BE2C (cell line): ENCODE measurements at regions not wholly inside any gene's neighbourhood (a gene's known extent, or its start where the extent isn't known, plus 50 kb on each side); places are given as distances from the start of the nearest gene placed in this dataset.

Source experiments
- DNase-seq: peaks from one replicate; pipeline ENCODE4 v3.0.0-alpha.2; 2020
- H3K27me3 ChIP-seq: fragments of 250-450 bp; sonication (Bioruptor Pico); 2 replicates; pipeline ENCODE4 v1.5.1; 2020; ENCODE audit warnings: mild to moderate bottlenecking
- H3K36me3 ChIP-seq: fragments of 250-450 bp; sonication (Bioruptor Pico); 2 replicates; pipeline ENCODE4 v1.5.1; 2020; ENCODE audit warnings: mild to moderate bottlenecking
- H3K4me1 ChIP-seq: fragments of 250-450 bp; sonication (Bioruptor Pico); 2 replicates; pipeline ENCODE4 v1.5.1; 2020
- H3K4me3 ChIP-seq: 2 replicates; pipeline ENCODE4 v1.5.1; 2011; ENCODE audit warnings: low read depth, low read length
- H3K9me3 ChIP-seq: fragments of 250-450 bp; sonication (Bioruptor Pico); 2 replicates; pipeline ENCODE4 v1.5.1; 2020
- TF ChIP-seq, protein P1 (sequence below): IDR thresholded peaks from 2 replicates; pipeline ENCODE4 v1.5.1; 2012; ENCODE audit warnings: mild to moderate bottlenecking, low read depth, low read length

DNA sequence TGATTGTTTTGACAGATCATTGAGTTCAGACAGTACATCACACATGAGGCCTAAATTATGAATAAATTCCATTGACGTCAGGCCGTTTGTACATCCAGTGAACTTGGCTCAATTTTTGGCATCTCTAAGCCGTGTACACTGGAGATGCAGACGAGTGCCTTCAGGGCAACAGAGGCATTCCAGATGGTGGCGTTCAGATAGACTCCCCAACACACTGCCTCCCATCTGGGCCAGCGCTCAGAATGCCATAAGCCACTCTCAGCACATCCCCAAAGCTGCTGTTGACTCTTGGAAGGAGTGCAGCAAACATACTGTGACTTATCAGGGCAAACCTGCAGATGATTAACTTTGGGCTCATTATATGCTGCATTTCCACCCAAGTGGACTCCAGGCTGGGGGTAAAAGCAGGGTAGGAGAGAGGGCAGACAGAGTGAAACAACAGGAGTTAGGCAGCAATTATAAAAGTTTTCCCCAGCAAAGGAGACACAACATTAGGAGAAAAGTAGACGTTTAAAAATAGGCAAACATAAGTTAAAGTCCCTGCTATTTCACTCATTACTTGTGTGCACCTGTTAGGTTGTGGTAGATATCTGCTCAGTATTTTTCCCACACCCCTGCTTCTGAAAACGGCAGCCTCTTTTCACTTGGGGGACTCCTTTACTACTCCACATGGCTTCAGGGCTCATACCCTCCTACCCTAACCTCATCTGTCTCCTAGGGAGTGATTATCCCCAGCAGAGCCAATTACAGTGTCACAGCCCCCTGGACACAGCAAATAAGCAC is 60.2 kb upstream of the PDE3B start:
- Histone ChIP-seq H3K36me3 (no peaks in the 10 kb centered on the region), H3K4me1 (no peaks in the 10 kb centered on the region), H3K4me3 (no peak overlapping the region), H3K27me3 (no peaks in the 10 kb centered on the region), H3K9me3 (no peaks in the 10 kb centered on the region)
- TF ChIP-seq, protein P1, sequence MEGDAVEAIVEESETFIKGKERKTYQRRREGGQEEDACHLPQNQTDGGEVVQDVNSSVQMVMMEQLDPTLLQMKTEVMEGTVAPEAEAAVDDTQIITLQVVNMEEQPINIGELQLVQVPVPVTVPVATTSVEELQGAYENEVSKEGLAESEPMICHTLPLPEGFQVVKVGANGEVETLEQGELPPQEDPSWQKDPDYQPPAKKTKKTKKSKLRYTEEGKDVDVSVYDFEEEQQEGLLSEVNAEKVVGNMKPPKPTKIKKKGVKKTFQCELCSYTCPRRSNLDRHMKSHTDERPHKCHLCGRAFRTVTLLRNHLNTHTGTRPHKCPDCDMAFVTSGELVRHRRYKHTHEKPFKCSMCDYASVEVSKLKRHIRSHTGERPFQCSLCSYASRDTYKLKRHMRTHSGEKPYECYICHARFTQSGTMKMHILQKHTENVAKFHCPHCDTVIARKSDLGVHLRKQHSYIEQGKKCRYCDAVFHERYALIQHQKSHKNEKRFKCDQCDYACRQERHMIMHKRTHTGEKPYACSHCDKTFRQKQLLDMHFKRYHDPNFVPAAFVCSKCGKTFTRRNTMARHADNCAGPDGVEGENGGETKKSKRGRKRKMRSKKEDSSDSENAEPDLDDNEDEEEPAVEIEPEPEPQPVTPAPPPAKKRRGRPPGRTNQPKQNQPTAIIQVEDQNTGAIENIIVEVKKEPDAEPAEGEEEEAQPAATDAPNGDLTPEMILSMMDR, result no peak
- no peak for DNase-seq

DNA sequence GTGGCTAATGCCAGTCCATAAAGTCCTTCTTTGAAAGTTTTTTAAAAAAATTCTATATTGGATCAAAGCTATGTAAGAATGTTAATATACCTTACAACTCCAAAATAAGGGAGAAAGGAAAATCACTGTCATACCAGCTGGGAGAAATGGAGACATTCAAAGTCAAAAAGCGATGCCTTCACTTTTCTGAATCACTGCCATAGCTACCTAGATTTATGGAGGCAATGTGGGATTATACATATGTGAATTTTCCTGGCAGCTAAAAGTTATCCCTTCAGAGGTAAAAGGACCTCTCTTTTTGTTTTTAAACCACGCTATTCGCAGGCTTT is 59.6 kb upstream of the PDE3B start:
- Histone ChIP-seq H3K9me3 (no peaks in the 10 kb centered on the region), H3K4me1 (no peaks in the 10 kb centered on the region), H3K27me3 (no peaks in the 10 kb centered on the region), H3K36me3 (no peaks in the 10 kb centered on the region), H3K4me3 (no peak overlapping the region)
- no peak for DNase-seq
- TF ChIP-seq, protein P1, result no peak

DNA sequence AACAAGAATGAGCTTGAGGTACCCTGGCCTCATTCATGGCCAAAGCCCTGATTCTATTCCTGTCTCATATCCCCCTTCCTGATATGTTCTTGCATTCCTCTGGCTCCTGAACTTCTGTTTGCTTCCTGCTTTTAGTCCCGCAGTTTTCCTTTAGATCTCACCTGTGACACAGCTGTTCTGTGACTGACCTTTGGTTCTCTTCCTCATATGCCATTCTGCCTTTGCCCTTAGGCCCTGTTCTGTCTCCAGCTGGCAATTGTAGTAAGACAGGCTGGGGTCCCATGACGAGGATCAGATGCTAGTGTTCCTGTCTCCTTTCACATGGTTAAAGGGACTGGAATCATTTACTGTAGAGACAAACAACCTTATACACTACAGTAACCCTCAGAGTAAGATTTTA is 59.0 kb upstream of the PDE3B start:
- Histone ChIP-seq H3K9me3 (no peaks in the 10 kb centered on the region), H3K27me3 (no peaks in the 10 kb centered on the region), H3K36me3 (no peaks in the 10 kb centered on the region), H3K4me3 (no peak overlapping the region), H3K4me1 (no peaks in the 10 kb centered on the region)
- TF ChIP-seq, protein P1, result no peak
- no peak for DNase-seq

DNA sequence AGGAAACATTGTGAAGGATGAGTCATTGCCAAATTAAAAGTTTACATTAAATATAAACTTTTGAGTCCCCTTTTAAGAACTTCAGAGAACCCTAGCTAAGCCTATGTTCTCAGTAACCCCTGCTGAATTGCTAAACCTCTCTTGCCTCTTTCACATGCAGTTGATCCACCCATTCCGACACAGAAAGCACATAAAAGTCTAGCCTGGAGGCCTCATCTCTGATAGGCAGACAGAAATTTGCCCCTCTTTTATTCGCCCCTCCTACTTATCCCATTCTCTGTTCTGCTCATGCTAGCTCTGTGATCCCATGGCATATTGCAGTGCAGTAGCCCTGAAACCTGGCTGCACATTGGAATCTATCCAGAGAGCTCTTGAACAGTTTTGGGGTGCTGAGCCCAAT is 58.2 kb upstream of the PDE3B start:
- DNase-seq, result no peak
- Histone ChIP-seq H3K9me3 (no peaks in the 10 kb centered on the region), H3K36me3 (no peaks in the 10 kb centered on the region), H3K27me3 (no peaks in the 10 kb centered on the region), H3K4me1 (no peaks in the 10 kb centered on the region), H3K4me3 (no peak overlapping the region)
- TF ChIP-seq, protein P1, result no peak

DNA sequence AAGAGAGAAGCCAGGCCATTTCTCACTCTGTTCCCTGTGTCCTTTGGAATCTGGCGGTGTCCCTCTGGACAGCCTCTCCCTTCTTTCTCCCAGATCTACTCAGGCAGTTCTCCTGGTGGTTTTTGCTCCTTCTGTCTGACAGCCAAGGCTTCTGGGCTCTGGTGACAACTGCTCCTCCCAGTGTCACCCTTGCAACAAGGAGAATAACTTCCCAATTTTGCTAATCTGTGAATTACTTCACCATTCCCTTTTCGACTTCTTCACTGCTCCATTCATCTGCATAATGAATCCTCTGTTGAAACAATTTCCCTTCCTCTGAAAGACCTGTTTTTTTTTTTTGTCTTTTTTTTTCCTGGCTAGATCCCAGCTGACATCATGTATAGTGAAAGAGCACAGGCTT is 56.3 kb upstream of the PDE3B start:
- TF ChIP-seq, protein P1, result no peak
- DNase-seq, result no peak
- Histone ChIP-seq H3K4me3 (no peak overlapping the region), H3K36me3 (no peaks in the 10 kb centered on the region), H3K4me1 (no peaks in the 10 kb centered on the region), H3K9me3 (no peaks in the 10 kb centered on the region), H3K27me3 (no peaks in the 10 kb centered on the region)

DNA sequence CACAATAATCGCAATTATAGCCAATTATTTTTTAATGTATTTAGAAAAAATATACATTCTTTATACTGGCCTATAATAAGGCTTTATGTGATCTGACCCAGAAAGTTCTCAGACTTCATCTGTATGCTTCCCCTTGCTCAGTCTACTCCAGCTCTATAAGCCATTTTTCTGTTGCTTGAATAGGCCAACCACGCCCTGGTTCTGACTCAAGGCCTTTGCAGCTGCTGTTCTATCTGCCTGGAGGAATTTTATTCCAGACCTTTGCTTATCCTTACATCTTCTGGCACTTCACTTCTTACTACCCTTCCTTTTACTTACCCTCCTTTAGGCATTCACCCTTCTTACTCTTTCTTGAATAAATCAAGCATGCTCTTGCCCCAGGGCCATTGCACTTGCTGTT is 54.9 kb upstream of the PDE3B start:
- Histone ChIP-seq H3K4me1 (no peaks in the 10 kb centered on the region), H3K36me3 (no peaks in the 10 kb centered on the region), H3K27me3 (no peaks in the 10 kb centered on the region), H3K4me3 (no peak overlapping the region), H3K9me3 (no peaks in the 10 kb centered on the region)
- no peak for DNase-seq
- TF ChIP-seq, protein P1, result no peak
